Hepatocyte (in vitro differentiated cells): ENCODE measurements at regions not wholly inside any gene's neighbourhood (a gene's known extent, or its start where the extent isn't known, plus 50 kb on each side); places are given as distances from the start of the nearest gene placed in this dataset.

Experiments used
- DNase-seq: peaks from one replicate; pipeline ENCODE4 v3.0.0-alpha.2; 2016; ENCODE audit warnings: low spot score
- H2AFZ ChIP-seq: fragments of 200-600 bp; sonication (generic); 2 replicates; pipeline ENCODE4 v1.6.0; 2016; ENCODE audit warnings: antibody characterized with exemption, mild to moderate bottlenecking
- H3K27ac ChIP-seq: fragments of 200-600 bp; sonication (generic); 2 replicates; pipeline ENCODE4 v1.5.1; 2016; ENCODE audit warnings: mild to moderate bottlenecking
- H3K27me3 ChIP-seq: fragments of 200-600 bp; sonication (generic); 2 replicates; pipeline ENCODE4 v1.6.1; 2016
- H3K36me3 ChIP-seq: fragments of 200-600 bp; sonication (generic); replicated peaks from 2 replicates; pipeline ENCODE4 v1.5.1; 2016; ENCODE audit warnings: low read depth; ENCODE audit not compliant: insufficient read depth
- H3K4me1 ChIP-seq: fragments of 200-600 bp; sonication (generic); 2 replicates; pipeline ENCODE4 v1.5.1; 2016; ENCODE audit warnings: mild to moderate bottlenecking, moderate library complexity; ENCODE audit not compliant: insufficient read depth
- H3K4me2 ChIP-seq: fragments of 200-600 bp; sonication (generic); 2 replicates; pipeline ENCODE4 v1.6.0; 2016
- H3K4me3 ChIP-seq: fragments of 200-600 bp; sonication (generic); 2 replicates; pipeline ENCODE4 v1.5.1; 2016; ENCODE audit warnings: mild to moderate bottlenecking
- H3K79me2 ChIP-seq: fragments of 200-600 bp; sonication (generic); 2 replicates; pipeline ENCODE4 v1.6.0; 2017; ENCODE audit warnings: mild to moderate bottlenecking
- H3K9me2 ChIP-seq: fragments of 200-600 bp; sonication (generic); replicated peaks from 2 replicates; pipeline ENCODE4 v1.6.0; 2017; ENCODE audit warnings: mild to moderate bottlenecking; ENCODE audit not compliant: insufficient read depth
- H3K9me3 ChIP-seq: fragments of 200-600 bp; sonication (generic); 2 replicates; pipeline ENCODE4 v1.5.1; 2016; ENCODE audit warnings: low read depth, mild to moderate bottlenecking
- H4K20me1 ChIP-seq: fragments of 200-600 bp; sonication (generic); 2 replicates; pipeline ENCODE4 v1.6.0; 2016; ENCODE audit warnings: mild to moderate bottlenecking; ENCODE audit not compliant: insufficient read depth, poor library complexity, severe bottlenecking
- EZH2 ChIP-seq: fragments of 200-600 bp; sonication (generic); IDR thresholded peaks from 2 replicates; pipeline ENCODE4 v1.6.1; 2016; ENCODE audit warnings: antibody characterized with exemption, mild to moderate bottlenecking, borderline replicate concordance
- EZH2phosphoT487 ChIP-seq: fragments of 200-600 bp; sonication (generic); IDR thresholded peaks from one replicate; pipeline ENCODE4 v1.6.1; 2018; ENCODE audit warnings: antibody characterized with exemption, mild to moderate bottlenecking, low read depth, moderate library complexity; ENCODE audit not compliant: unreplicated experiment, severe bottlenecking
- WGBS: methylation state at CpG from one replicate; pipeline ENCODE4 v1.1.6; 2016; ENCODE audit warnings: low lambda C conversion rate; ENCODE audit errors: missing lambda C conversion rate; 5-methylcytosine and 5-hydroxymethylcytosine counted together
- TF ChIP-seq, protein P1 (sequence below): fragments of 200-600 bp; sonication (generic); IDR thresholded peaks from 2 replicates; pipeline ENCODE4 v1.5.1; 2016; ENCODE audit warnings: antibody characterized with exemption, mild to moderate bottlenecking; ENCODE audit not compliant: poor library complexity

DNA sequence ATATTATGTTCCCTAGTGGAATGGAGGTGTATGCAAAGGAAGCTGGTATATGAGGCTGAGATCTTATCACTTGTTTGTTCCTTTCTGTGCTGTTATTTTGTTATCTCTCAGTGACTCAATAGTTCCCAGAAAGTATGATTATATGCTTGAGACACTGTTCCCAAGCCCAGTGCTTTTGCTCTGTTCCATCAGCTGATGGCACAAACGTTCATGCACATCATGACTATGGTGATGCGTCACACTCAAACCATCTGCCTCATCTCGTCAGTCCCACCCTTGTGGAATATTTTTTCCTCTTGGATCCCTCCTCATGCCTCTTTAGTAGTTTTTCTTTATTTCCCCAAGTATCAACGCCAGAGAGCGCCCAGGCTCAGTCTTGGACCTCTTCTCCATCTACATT is 786.9 kb downstream of the AACS start:
- 72% methylated on average over 5 of the region's 5 CpGs for WGBS
- H2AFZ ChIP-seq: no peak overlapping the region
- no peaks in the 10 kb centered on the region for H3K4me1 ChIP-seq
- H3K27me3 ChIP-seq: no peaks in the 10 kb centered on the region
- H3K4me3 ChIP-seq: no peak overlapping the region
- TF ChIP-seq EZH2phosphoT487 (no peak), EZH2 (no peak)
- TF ChIP-seq, protein P1, sequence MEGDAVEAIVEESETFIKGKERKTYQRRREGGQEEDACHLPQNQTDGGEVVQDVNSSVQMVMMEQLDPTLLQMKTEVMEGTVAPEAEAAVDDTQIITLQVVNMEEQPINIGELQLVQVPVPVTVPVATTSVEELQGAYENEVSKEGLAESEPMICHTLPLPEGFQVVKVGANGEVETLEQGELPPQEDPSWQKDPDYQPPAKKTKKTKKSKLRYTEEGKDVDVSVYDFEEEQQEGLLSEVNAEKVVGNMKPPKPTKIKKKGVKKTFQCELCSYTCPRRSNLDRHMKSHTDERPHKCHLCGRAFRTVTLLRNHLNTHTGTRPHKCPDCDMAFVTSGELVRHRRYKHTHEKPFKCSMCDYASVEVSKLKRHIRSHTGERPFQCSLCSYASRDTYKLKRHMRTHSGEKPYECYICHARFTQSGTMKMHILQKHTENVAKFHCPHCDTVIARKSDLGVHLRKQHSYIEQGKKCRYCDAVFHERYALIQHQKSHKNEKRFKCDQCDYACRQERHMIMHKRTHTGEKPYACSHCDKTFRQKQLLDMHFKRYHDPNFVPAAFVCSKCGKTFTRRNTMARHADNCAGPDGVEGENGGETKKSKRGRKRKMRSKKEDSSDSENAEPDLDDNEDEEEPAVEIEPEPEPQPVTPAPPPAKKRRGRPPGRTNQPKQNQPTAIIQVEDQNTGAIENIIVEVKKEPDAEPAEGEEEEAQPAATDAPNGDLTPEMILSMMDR: no peak
- no peak overlapping the region for H3K27ac ChIP-seq
- no peaks in the 10 kb centered on the region for H3K9me3 ChIP-seq
- H3K4me2 ChIP-seq: no peak overlapping the region
- H4K20me1 ChIP-seq: no peaks in the 10 kb centered on the region
- H3K79me2 ChIP-seq: no peaks in the 10 kb centered on the region
- DNase-seq: no peak
- H3K9me2 ChIP-seq: no peaks in the 10 kb centered on the region
- H3K36me3 ChIP-seq: no peaks in the 10 kb centered on the region

DNA sequence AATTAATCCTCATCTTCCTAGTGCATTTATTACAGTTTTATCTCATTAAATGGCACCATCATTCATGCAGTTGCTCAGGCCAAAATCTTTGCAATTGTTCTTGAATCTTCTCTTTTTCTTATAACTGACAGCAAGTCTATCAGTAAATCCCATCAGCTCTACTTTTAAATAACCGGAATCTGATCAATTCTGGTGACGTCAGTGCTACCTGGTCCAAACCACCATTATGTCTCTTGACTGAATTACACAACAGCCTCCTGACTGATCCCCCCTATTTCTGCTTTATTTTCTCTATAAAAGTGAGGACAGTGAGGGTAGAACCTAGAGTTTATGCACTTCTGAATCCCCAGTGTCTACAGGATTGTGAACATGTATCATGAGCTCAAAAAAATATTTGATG is 787.4 kb downstream of the AACS start:
- no peaks in the 10 kb centered on the region for H3K79me2 ChIP-seq
- H3K4me2 ChIP-seq: no peak overlapping the region
- H3K9me2 ChIP-seq: no peaks in the 10 kb centered on the region
- no peaks in the 10 kb centered on the region for H3K27me3 ChIP-seq
- WGBS: 83% methylated on average over 2 of the region's 2 CpGs
- no peaks in the 10 kb centered on the region for H3K9me3 ChIP-seq
- H3K4me1 ChIP-seq: no peaks in the 10 kb centered on the region
- TF ChIP-seq, protein P1: no peak
- TF ChIP-seq EZH2 (no peak), EZH2phosphoT487 (no peak)
- H3K27ac ChIP-seq: no peak overlapping the region
- no peak overlapping the region for H3K4me3 ChIP-seq
- H4K20me1 ChIP-seq: no peaks in the 10 kb centered on the region
- no peak for DNase-seq
- no peak overlapping the region for H2AFZ ChIP-seq
- no peaks in the 10 kb centered on the region for H3K36me3 ChIP-seq

DNA sequence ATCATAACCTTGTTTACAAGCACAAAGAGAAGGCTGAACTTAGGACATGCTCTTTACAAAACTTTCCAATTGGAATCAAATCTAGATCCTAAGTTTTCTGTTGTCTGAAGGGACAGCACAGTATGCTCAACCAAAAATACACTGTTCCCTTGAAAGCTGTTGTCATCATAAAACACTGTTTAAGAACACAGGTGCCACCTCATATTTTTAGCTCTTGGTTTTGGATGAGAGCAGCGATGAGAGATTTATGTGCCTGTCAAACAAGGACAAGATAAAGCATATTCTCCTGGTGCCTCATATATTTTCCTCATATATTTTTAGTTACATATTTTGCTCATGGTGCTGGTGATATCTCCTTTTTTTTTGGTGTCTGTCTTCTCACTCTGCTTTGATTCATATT is 788.4 kb downstream of the AACS start:
- H3K4me3 ChIP-seq: no peak overlapping the region
- H3K4me1 ChIP-seq: no peaks in the 10 kb centered on the region
- no peaks in the 10 kb centered on the region for H3K9me2 ChIP-seq
- TF ChIP-seq, protein P1: no peak
- TF ChIP-seq EZH2: no peak
- no peak for TF ChIP-seq EZH2phosphoT487
- no peaks in the 10 kb centered on the region for H3K36me3 ChIP-seq
- H4K20me1 ChIP-seq: no peaks in the 10 kb centered on the region
- H3K79me2 ChIP-seq: no peaks in the 10 kb centered on the region
- WGBS: 86% methylated on average over 1 of the region's 1 CpG
- no peaks in the 10 kb centered on the region for H3K27me3 ChIP-seq
- H3K27ac ChIP-seq: no peak overlapping the region
- H3K9me3 ChIP-seq: no peaks in the 10 kb centered on the region
- H2AFZ ChIP-seq: no peak overlapping the region
- no peak overlapping the region for H3K4me2 ChIP-seq
- DNase-seq: no peak

DNA sequence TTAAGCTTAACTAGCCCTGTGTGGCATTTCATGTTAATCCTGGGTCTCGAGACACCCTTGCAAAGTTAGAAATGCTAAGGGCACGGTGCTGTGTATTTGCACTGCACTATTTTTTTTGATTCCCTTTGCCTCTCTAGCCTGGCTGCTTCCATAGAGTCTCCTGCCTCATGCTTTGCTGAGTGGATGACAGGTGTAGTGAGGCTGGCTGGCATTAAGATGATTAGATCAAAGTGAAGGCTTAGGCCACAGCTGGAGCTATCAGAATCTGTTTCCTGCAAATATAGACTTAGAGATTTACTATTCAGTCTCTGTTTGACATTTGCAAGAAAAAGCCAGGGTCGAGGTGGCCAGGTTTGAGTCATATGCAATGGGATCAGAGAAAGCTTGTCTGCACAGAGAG is 791.1 kb downstream of the AACS start:
- Histone ChIP-seq H3K9me3 (no peaks in the 10 kb centered on the region), H3K27ac (no peak overlapping the region), H3K36me3 (no peaks in the 10 kb centered on the region), H3K9me2 (no peaks in the 10 kb centered on the region), H3K4me2 (no peak overlapping the region), H3K79me2 (no peaks in the 10 kb centered on the region), H3K27me3 (no peaks in the 10 kb centered on the region), H3K4me1 (no peaks in the 10 kb centered on the region), H3K4me3 (no peak overlapping the region), H4K20me1 (no peaks in the 10 kb centered on the region), H2AFZ (no peak overlapping the region)
- TF ChIP-seq, protein P1: no peak
- TF ChIP-seq EZH2phosphoT487 (no peak), EZH2 (no peak)
- no peak for DNase-seq
- WGBS: 49% methylated on average over 3 of the region's 3 CpGs
